NB4 (cell line): ENCODE measurements at regions not wholly inside any gene's neighbourhood (a gene's known extent, or its start where the extent isn't known, plus 50 kb on each side); places are given as distances from the start of the nearest gene placed in this dataset.

Experiments used
- CTCF ChIP-seq: IDR thresholded peaks from one replicate; pipeline ENCODE4 v1.5.1; 2012; ENCODE audit warnings: low read depth, low read length
- MAX ChIP-seq: IDR thresholded peaks from 2 replicates; pipeline ENCODE4 v1.6.1; 2011; ENCODE audit warnings: low read depth, low read length
- MYC ChIP-seq: IDR thresholded peaks from 2 replicates; pipeline ENCODE4 v1.6.1; 2011; ENCODE audit warnings: low read depth, low read length
- POLR2A ChIP-seq: IDR thresholded peaks from 2 replicates; pipeline ENCODE4 v1.6.1; 2011; ENCODE audit warnings: mild to moderate bottlenecking; ENCODE audit not compliant: insufficient read length; ENCODE audit errors: extremely low read depth

GRCh38 chr3:116643001-116643400, 66.6 kb upstream of the TUSC7 start:
- TF ChIP-seq MYC (no peak), CTCF (no peak), POLR2A (no peak), MAX (no peak)
